Adrenal gland (tissue), 9 donors: ENCODE measurements at regions not wholly inside any gene's neighbourhood (a gene's known extent, or its start where the extent isn't known, plus 50 kb on each side); places are given as distances from the start of the nearest gene placed in this dataset.

Source experiments
- DNase-seq, 7 donors: peaks; one replicate each; pipeline ENCODE4 v3.0.0-alpha.2; 2019 to 2020
- H3K27ac ChIP-seq, 5 donors: fragments of 200-600 bp; sonication (generic) in 4 of 5; 1 replicate in 3 of 5; 2 replicates in 2 of 5; pipeline versions ENCODE4 v1.5.1 to v1.8.0; 2016 to 2020; ENCODE audit warnings: mild to moderate bottlenecking in 1 of 5
- H3K27me3 ChIP-seq: fragments of 200-600 bp; 2 replicates; pipeline ENCODE4 v1.8.0; 2021
- H3K36me3 ChIP-seq, 2 donors: fragments of 200-600 bp; replicated peaks in 1 of 2; 1 replicate in 1 of 2; 2 replicates in 1 of 2; pipeline versions ENCODE4 v1.5.1 to v1.8.0; 2018 to 2022
- H3K4me1 ChIP-seq, 2 donors: fragments of 200-600 bp; replicated peaks in 1 of 2; 1 replicate in 1 of 2; 2 replicates in 1 of 2; pipeline versions ENCODE4 v1.5.1 to v1.8.0; 2018 to 2021
- H3K4me3 ChIP-seq, 4 donors: fragments of 200-600 bp; sonication (generic) in 3 of 4; one replicate each; pipeline ENCODE4 v1.5.1; 2016 to 2018
- H3K9me3 ChIP-seq, 3 donors: fragments of 200-600 bp; sonication (generic) in 1 of 3; replicated peaks in 1 of 3; 1 replicate in 2 of 3; 2 replicates in 1 of 3; pipeline versions ENCODE4 v1.5.1 to v1.8.0; 2016 to 2021
- POLR2A ChIP-seq, 2 donors: fragments of 450-650 bp; IDR thresholded peaks; one replicate each; pipeline ENCODE4 v1.6.1; 2017; ENCODE audit warnings: antibody characterized with exemption in 2 of 2, mild to moderate bottlenecking in 2 of 2, moderate library complexity in 1 of 2
- WGBS, 4 donors: extraction: QIAGEN DNeasy Blood & Tissue Kit in 2 of 4; methylation state at CpG; one replicate each; pipeline versions ENCODE4 v1.1.5 to v1.1.7; 2013 to 2017; 5-methylcytosine and 5-hydroxymethylcytosine counted together
- intact Hi-C, 2 donors: fragments of 100-400 bp; cut with DNase I; formaldehyde crosslinking; loops; one replicate each; pipeline versions ENCODE4 v1.14.1 to v1.15.0; 2022 to 2023
- TF ChIP-seq, protein P1 (sequence below), 6 experiments: fragments of 450-650 bp in 4 of 6; fragments of 200-600 bp in 2 of 6; sonication (generic) in 1 of 6; IDR thresholded peaks; 1 replicate in 5 of 6; 2 replicates in 1 of 6; pipeline versions ENCODE4 v1.5.1 to v1.8.0; 2016 to 2021; ENCODE audit warnings: antibody characterized with exemption in 6 of 6, mild to moderate bottlenecking in 2 of 6, moderate library complexity in 1 of 6
- donor health status: healthy with polysubstance abuse.
- donor health status: Bipolar disorder and iron deficiency.
- donor health status: DM: yes; HTN: yes; CAD: no.
- donor health status: DM: no; HTN: no; CAD: no.
- donor health status: DM: no; HTN: no; CAD: no.

GRCh38 chr20:11207749-11208502 lies 534.1 kb upstream of the JAG1 start:
- TF ChIP-seq, protein P1, sequence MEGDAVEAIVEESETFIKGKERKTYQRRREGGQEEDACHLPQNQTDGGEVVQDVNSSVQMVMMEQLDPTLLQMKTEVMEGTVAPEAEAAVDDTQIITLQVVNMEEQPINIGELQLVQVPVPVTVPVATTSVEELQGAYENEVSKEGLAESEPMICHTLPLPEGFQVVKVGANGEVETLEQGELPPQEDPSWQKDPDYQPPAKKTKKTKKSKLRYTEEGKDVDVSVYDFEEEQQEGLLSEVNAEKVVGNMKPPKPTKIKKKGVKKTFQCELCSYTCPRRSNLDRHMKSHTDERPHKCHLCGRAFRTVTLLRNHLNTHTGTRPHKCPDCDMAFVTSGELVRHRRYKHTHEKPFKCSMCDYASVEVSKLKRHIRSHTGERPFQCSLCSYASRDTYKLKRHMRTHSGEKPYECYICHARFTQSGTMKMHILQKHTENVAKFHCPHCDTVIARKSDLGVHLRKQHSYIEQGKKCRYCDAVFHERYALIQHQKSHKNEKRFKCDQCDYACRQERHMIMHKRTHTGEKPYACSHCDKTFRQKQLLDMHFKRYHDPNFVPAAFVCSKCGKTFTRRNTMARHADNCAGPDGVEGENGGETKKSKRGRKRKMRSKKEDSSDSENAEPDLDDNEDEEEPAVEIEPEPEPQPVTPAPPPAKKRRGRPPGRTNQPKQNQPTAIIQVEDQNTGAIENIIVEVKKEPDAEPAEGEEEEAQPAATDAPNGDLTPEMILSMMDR (IDR thresholded peaks at IDR 0.05) = no peak
- no peak for TF ChIP-seq POLR2A (IDR thresholded peaks at IDR 0.05)
- H3K4me1 ChIP-seq = no peaks in the 10 kb centered on the region
- H3K4me3 ChIP-seq = no peak overlapping the region
- DNase-seq = no peak
- whole genome bisulfite sequencing, 4 donors = 58 to 84% (median 69%) methylated on average over 10 of the region's 10 CpGs
- H3K27me3 ChIP-seq = peaks cover 5% of the 10 kb centered on the region
- H3K9me3 ChIP-seq = peaks cover 0 to 5% (median 0%) of the 10 kb centered on the region in 3 donors
- H3K27ac ChIP-seq = no peak overlapping the region
- intact Hi-C loops = loop anchor here in 1 of 2 donors (10.0 kb wide), 1 partner anchor 653 kb away; no protein-coding TSS in a partner anchor
- no peaks in the 10 kb centered on the region for H3K36me3 ChIP-seq

GRCh38 chr20:11210611-11211010 lies 536.8 kb upstream of the JAG1 start:
- TF ChIP-seq POLR2A (IDR thresholded peaks at IDR 0.05) = no peak
- TF ChIP-seq, protein P1 (IDR thresholded peaks at IDR 0.05) = no peak
- H3K4me1 ChIP-seq = no peaks in the 10 kb centered on the region
- no peak overlapping the region for H3K27ac ChIP-seq
- 87 to 90% (median 88%) methylated on average over 5 of the region's 5 CpGs for WGBS, 4 donors
- no peaks in the 10 kb centered on the region for H3K36me3 ChIP-seq
- intact Hi-C loops = no loop called here
- peaks cover 5% of the 10 kb centered on the region for H3K27me3 ChIP-seq
- H3K9me3 ChIP-seq = no peaks in the 10 kb centered on the region
- DNase-seq = no peak
- H3K4me3 ChIP-seq = no peak overlapping the region

DNA sequence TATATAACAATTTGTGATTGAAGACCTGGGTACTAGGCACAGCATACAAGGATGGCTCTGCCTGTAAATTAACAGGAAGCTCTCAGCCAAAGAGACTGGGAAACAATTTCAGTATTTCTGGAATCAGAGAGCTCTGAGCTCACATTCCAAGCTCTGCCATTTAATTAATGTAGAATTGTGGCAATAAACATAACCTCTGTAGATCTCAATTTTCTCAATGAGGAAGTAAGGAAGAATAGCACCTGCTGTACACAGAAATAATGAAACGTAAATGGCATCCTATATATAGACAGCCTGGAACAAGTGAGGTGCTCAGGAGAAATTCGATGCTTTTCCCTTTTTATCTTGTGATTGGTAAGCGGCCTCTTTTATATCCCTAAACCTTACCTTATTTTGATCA lies 538.5 kb upstream of the JAG1 start:
- H3K4me3 ChIP-seq = no peak overlapping the region

GRCh38 chr20:11212902-11213301 lies 539.1 kb upstream of the JAG1 start:
- WGBS, 4 donors = 84 to 87% (median 86%) methylated on average over 5 of the region's 5 CpGs
- Histone ChIP-seq H3K9me3 (no peaks in the 10 kb centered on the region), H3K4me1 (peaks cover 0 to 16% of the 10 kb centered on the region in 2 donors), H3K27me3 (peaks cover 5% of the 10 kb centered on the region), H3K27ac (no peak overlapping the region), H3K36me3 (no peaks in the 10 kb centered on the region), H3K4me3 (no peak overlapping the region)
- no peak for DNase-seq
- TF ChIP-seq, protein P1 (IDR thresholded peaks at IDR 0.05) = no peak
- no peak for TF ChIP-seq POLR2A (IDR thresholded peaks at IDR 0.05)
- intact Hi-C loops = no loop called here

More for the DNA sequence above, 538.5 kb upstream of the JAG1 start:
- no peak for TF ChIP-seq POLR2A (IDR thresholded peaks at IDR 0.05)
- TF ChIP-seq, protein P1 (IDR thresholded peaks at IDR 0.05) = no peak
- Histone ChIP-seq H3K9me3 (no peaks in the 10 kb centered on the region), H3K27ac (no peak overlapping the region), H3K36me3 (no peaks in the 10 kb centered on the region), H3K4me1 (peaks cover 0 to 11% of the 10 kb centered on the region in 2 donors), H3K27me3 (peaks cover 5% of the 10 kb centered on the region)
- DNase-seq = no peak
- intact Hi-C loops = no loop called here
- 75 to 89% (median 78%) methylated on average over 3 of the region's 3 CpGs for WGBS, 4 donors
